GM12891 (cell line): ENCODE measurements at regions not wholly inside any gene's neighbourhood (a gene's known extent, or its start where the extent isn't known, plus 50 kb on each side); places are given as distances from the start of the nearest gene placed in this dataset.

Experiments
- POLR2A ChIP-seq: IDR thresholded peaks from 2 replicates; pipeline ENCODE4 v1.6.1; 2011; ENCODE audit warnings: low read depth, low read length, control low read depth
- POLR2AphosphoS5 ChIP-seq: IDR thresholded peaks from 2 replicates; pipeline ENCODE4 v1.6.1; 2011; ENCODE audit warnings: low read depth, low read length, control low read depth
- SPI1 ChIP-seq: IDR thresholded peaks from 2 replicates; pipeline ENCODE4 v1.6.1; 2011; ENCODE audit warnings: low read depth, low read length, control low read depth
- TAF1 ChIP-seq: IDR thresholded peaks from 2 replicates; pipeline ENCODE4 v1.6.1; 2011; ENCODE audit warnings: low read depth, low read length, control low read depth

DNA sequence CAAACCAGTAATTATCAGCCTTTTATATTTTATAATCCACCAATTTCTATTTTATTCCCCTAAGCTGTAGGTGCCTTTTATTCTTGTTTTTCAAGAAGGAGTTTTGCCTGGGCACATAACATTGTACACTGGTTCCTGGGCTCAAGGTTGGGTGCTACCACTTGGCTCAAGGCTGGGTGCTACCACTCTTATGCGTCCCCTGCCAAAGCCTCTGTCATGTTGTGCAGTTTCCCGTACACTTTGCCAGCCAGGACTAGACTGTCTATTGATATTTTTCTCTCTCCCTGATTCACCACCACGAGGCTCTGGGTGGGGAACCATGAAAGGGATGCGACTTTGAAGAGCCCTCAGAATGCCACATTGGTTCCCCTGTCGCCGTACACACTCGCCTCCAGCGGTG lies 52.5 kb upstream of the VASH1 start:
- no peak for TF ChIP-seq POLR2A
- no peak for TF ChIP-seq TAF1
- no peak for TF ChIP-seq POLR2AphosphoS5
- no peak for TF ChIP-seq SPI1
